Neuronal stem cell (in vitro differentiated cells): ENCODE measurements at regions not wholly inside any gene's neighbourhood (a gene's known extent, or its start where the extent isn't known, plus 50 kb on each side); places are given as distances from the start of the nearest gene placed in this dataset.

Source experiments
- DNase-seq: peaks from one replicate; pipeline ENCODE4 v3.0.0-alpha.2; 2013; ENCODE audit warnings: low spot score
- H2AFZ ChIP-seq: one replicate; pipeline ENCODE4 v1.6.1; 2013; ENCODE audit warnings: mild to moderate bottlenecking, low read length, inconsistent platforms
- H2AK5ac ChIP-seq: 2 replicates; pipeline ENCODE4 v1.6.1; 2013; ENCODE audit warnings: low read depth, mild to moderate bottlenecking, inconsistent platforms, low read length, moderate library complexity, mixed read lengths
- H2BK120ac ChIP-seq: 2 replicates; pipeline ENCODE4 v1.6.1; 2013; ENCODE audit warnings: low read depth, mild to moderate bottlenecking, inconsistent platforms, low read length, moderate library complexity, mixed read lengths
- H2BK12ac ChIP-seq: one replicate; pipeline ENCODE4 v1.6.1; 2013; ENCODE audit warnings: low read length, inconsistent platforms
- H2BK15ac ChIP-seq: 2 replicates; pipeline ENCODE4 v1.6.1; 2013; ENCODE audit warnings: mild to moderate bottlenecking, low read length, inconsistent platforms, mixed read lengths
- H2BK5ac ChIP-seq: one replicate; pipeline ENCODE4 v1.6.1; 2013; ENCODE audit warnings: inconsistent platforms, mild to moderate bottlenecking, low read length, moderate library complexity
- H3K14ac ChIP-seq: one replicate; pipeline ENCODE4 v1.6.1; 2013; ENCODE audit warnings: low read length, inconsistent platforms
- H3K18ac ChIP-seq: 2 replicates; pipeline ENCODE4 v1.6.1; 2013; ENCODE audit warnings: low read length, inconsistent platforms
- H3K23ac ChIP-seq: 2 replicates; pipeline ENCODE4 v1.6.1; 2013; ENCODE audit warnings: low read depth, mild to moderate bottlenecking, mixed read lengths, low read length, inconsistent platforms; ENCODE audit not compliant: poor library complexity
- H3K27ac ChIP-seq: replicated peaks from 3 replicates; pipeline ENCODE4 v1.5.1; 2013; ENCODE audit warnings: low read length, inconsistent platforms
- H3K27me3 ChIP-seq, 3 experiments: 2 replicates each; pipeline ENCODE4 v1.6.1; 2013; ENCODE audit warnings: low read length in 3 of 3, mild to moderate bottlenecking in 2 of 3, inconsistent platforms in 1 of 3, low read depth in 1 of 3, mixed read lengths in 1 of 3, moderate library complexity in 1 of 3; ENCODE audit not compliant: control insufficient read depth in 3 of 3, insufficient read depth in 3 of 3
- H3K36me3 ChIP-seq, 2 donors: replicated peaks in 1 of 2; 2 replicates each; pipeline ENCODE4 v1.6.1; 2013; ENCODE audit warnings: low read length in 2 of 2; ENCODE audit not compliant: control insufficient read depth in 2 of 2, insufficient read depth in 2 of 2
- H3K4ac ChIP-seq: 2 replicates; pipeline ENCODE4 v1.6.1; 2013; ENCODE audit warnings: inconsistent platforms, mild to moderate bottlenecking, low read length, moderate library complexity
- H3K4me1 ChIP-seq, 2 donors: 1 replicate in 1 of 2; 2 replicates in 1 of 2; pipeline ENCODE4 v1.6.1; 2013; ENCODE audit warnings: low read length in 2 of 2, low read depth in 1 of 2; ENCODE audit not compliant: control insufficient read depth in 2 of 2, insufficient read depth in 1 of 2
- H3K4me2 ChIP-seq: one replicate; pipeline ENCODE4 v1.6.1; 2013; ENCODE audit warnings: mild to moderate bottlenecking, low read length, inconsistent platforms; ENCODE audit not compliant: insufficient read depth, poor library complexity, severe bottlenecking
- H3K4me3 ChIP-seq, 2 donors: 2 replicates each; pipeline ENCODE4 v1.5.1; 2013; ENCODE audit warnings: low read length in 2 of 2, mild to moderate bottlenecking in 2 of 2, inconsistent platforms in 1 of 2, moderate library complexity in 1 of 2
- H3K79me1 ChIP-seq: one replicate; pipeline ENCODE4 v1.6.1; 2013; ENCODE audit warnings: low read depth, mild to moderate bottlenecking, inconsistent platforms, low read length, moderate library complexity
- H3K9ac ChIP-seq: one replicate; pipeline ENCODE4 v1.6.1; 2013; ENCODE audit warnings: mild to moderate bottlenecking, low read depth, low read length, inconsistent platforms; ENCODE audit not compliant: poor library complexity
- H3K9me3 ChIP-seq, 2 donors: replicated peaks in 1 of 2; 2 replicates each; pipeline versions ENCODE3 to v1.6.1; 2013; ENCODE audit warnings: low read length in 2 of 2, mild to moderate bottlenecking in 2 of 2, inconsistent platforms in 1 of 2, low read depth in 1 of 2, mixed read lengths in 1 of 2, moderate library complexity in 1 of 2; ENCODE audit not compliant: control insufficient read depth in 2 of 2, insufficient read depth in 1 of 2
- H4K8ac ChIP-seq: one replicate; pipeline ENCODE4 v1.6.1; 2013; ENCODE audit warnings: low read depth, mild to moderate bottlenecking, inconsistent platforms, low read length, moderate library complexity
- H4K91ac ChIP-seq: one replicate; pipeline ENCODE4 v1.6.1; 2013; ENCODE audit warnings: low read length, low read depth, mild to moderate bottlenecking, inconsistent platforms; ENCODE audit not compliant: poor library complexity
- WGBS, 2 donors: extraction: QIAGEN DNeasy Blood & Tissue Kit; methylation state at CpG; one replicate each; pipeline ENCODE4 v1.1.7; 2013; ENCODE audit warnings: missing lambda C conversion rate in 2 of 2, mixed read lengths in 1 of 2; ENCODE audit not compliant: insufficient read length in 2 of 2, insufficient replicate concordance in 1 of 2; ENCODE audit errors: extremely low coverage in 2 of 2; 5-methylcytosine and 5-hydroxymethylcytosine counted together

DNA sequence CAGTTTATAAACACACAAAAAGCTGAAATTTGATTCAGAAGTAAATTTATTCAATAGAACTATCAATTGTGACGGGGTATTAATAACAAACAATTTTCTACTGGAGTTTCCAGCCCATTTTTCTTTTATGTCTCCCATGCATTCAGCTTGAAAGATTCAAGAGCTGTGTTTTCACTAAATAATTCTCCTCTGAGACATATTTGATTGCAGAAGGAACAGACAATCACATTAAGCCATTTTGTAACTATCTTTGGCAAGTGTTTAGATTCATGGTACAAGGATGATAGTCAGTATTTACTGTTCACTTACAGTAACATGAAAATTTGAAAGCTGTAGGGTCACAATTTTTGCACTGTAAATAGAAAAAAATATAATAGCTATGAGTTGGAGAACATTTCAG is 198.4 kb upstream of the TACR3 start:
- H3K9me3 ChIP-seq = no peaks in the 10 kb centered on the region
- H4K91ac ChIP-seq = no peak overlapping the region
- H2BK5ac ChIP-seq = no peak overlapping the region
- no peak overlapping the region for H2AFZ ChIP-seq
- no peaks in the 10 kb centered on the region for H3K79me1 ChIP-seq
- no CpG with 5 or more reads among the region's 1 CpG for WGBS, 2 donors
- H2BK12ac ChIP-seq = no peak overlapping the region
- no peak overlapping the region for H4K8ac ChIP-seq
- H2BK120ac ChIP-seq = no peak overlapping the region
- H3K4me3 ChIP-seq = no peak overlapping the region
- H3K14ac ChIP-seq = no peak overlapping the region
- H3K27me3 ChIP-seq = no peaks in the 10 kb centered on the region
- no peak for DNase-seq
- no peak overlapping the region for H3K18ac ChIP-seq
- H3K36me3 ChIP-seq = no peaks in the 10 kb centered on the region
- H3K4ac ChIP-seq = no peak overlapping the region
- H2AK5ac ChIP-seq = no peak overlapping the region
- H3K4me1 ChIP-seq = peaks cover 0 to 4% of the 10 kb centered on the region in 2 donors
- H2BK15ac ChIP-seq = no peak overlapping the region
- H3K4me2 ChIP-seq = no peak overlapping the region
- no peak overlapping the region for H3K23ac ChIP-seq
- no peak overlapping the region for H3K27ac ChIP-seq
- no peak overlapping the region for H3K9ac ChIP-seq

DNA sequence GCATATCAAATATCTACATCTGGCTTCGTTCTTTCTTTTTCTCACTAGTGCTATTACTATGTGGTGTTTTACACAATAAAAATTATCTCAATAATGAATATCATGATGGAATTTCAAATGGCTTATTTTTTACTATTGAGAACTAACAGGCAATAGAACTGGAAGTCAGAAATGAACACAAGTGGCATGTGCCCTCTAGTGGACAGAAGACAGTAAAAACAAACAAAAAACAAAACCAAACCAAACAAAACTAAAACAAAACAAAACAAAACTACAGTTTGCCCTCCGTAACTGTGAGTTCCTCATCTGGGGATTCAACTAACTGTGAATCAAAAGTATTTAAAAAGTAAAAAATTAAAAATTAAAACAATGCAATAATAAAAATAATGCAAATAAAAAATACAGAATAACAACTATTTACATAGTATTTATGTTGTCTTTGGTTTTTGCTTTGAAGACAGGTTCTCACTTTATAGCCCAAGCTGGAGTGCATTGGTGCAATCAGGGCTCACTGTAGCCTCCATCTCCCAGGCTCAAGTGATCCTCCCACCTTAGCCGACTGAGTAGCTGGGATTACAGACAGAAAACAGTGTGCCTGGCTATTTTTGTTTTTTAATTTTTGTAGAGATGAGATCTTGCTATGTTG is 195.6 kb upstream of the TACR3 start:
- no peak for DNase-seq
- Histone ChIP-seq H3K9me3 (no peaks in the 10 kb centered on the region), H4K91ac (no peak overlapping the region), H2BK15ac (no peak overlapping the region), H3K4ac (no peak overlapping the region), H2BK5ac (no peak overlapping the region), H3K79me1 (no peaks in the 10 kb centered on the region), H3K23ac (no peak overlapping the region), H3K36me3 (no peaks in the 10 kb centered on the region), H2AFZ (no peak overlapping the region), H2BK120ac (no peak overlapping the region), H3K9ac (no peak overlapping the region), H3K18ac (no peak overlapping the region), H3K27me3 (no peaks in the 10 kb centered on the region), H2AK5ac (no peak overlapping the region), H4K8ac (no peak overlapping the region), H3K27ac (no peak overlapping the region), H3K4me2 (no peak overlapping the region), H2BK12ac (no peak overlapping the region), H3K14ac (no peak overlapping the region), H3K4me3 (no peak overlapping the region), H3K4me1 (peaks cover 0 to 4% of the 10 kb centered on the region in 2 donors)
- WGBS, 2 donors = 100% methylated on average over 1 of the region's 3 CpGs; no CpG with 5 or more reads in 1 of the 2 donors

DNA sequence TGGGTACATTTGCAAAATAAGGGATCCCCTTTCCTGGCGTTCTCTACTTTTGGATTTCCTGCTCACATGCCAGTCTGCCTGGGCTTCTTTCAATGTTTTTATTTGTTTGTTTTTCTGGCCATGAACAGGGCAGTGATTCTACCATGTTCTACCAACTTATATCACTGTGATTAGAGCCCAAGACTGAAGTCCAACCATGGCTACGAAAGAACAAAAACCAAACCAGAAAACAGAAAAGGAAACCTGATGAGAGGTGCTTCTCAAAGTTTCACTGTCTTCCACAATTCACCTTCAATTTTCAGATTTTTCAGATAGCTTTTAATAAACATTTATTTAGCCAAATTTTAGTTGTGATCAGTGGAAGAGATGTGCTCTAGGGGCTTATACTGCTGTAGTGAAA is 187.6 kb upstream of the TACR3 start:
- no peak overlapping the region for H2AK5ac ChIP-seq
- no peak overlapping the region for H2BK5ac ChIP-seq
- DNase-seq = no peak
- H3K14ac ChIP-seq = no peak overlapping the region
- no peak overlapping the region for H3K18ac ChIP-seq
- no peaks in the 10 kb centered on the region for H3K4me1 ChIP-seq
- no peak overlapping the region for H2AFZ ChIP-seq
- no peak overlapping the region for H4K91ac ChIP-seq
- H3K27ac ChIP-seq = no peak overlapping the region
- H3K4me3 ChIP-seq = no peak overlapping the region
- no peak overlapping the region for H4K8ac ChIP-seq
- no peak overlapping the region for H2BK15ac ChIP-seq
- no peaks in the 10 kb centered on the region for H3K9me3 ChIP-seq
- H3K9ac ChIP-seq = no peak overlapping the region
- no peaks in the 10 kb centered on the region for H3K79me1 ChIP-seq
- no peak overlapping the region for H3K4me2 ChIP-seq
- no CpG with 5 or more reads among the region's 2 CpGs for WGBS, 2 donors
- no peak overlapping the region for H2BK120ac ChIP-seq
- H3K36me3 ChIP-seq = no peaks in the 10 kb centered on the region
- H2BK12ac ChIP-seq = no peak overlapping the region
- H3K23ac ChIP-seq = no peak overlapping the region
- H3K27me3 ChIP-seq = no peaks in the 10 kb centered on the region
- H3K4ac ChIP-seq = no peak overlapping the region

DNA sequence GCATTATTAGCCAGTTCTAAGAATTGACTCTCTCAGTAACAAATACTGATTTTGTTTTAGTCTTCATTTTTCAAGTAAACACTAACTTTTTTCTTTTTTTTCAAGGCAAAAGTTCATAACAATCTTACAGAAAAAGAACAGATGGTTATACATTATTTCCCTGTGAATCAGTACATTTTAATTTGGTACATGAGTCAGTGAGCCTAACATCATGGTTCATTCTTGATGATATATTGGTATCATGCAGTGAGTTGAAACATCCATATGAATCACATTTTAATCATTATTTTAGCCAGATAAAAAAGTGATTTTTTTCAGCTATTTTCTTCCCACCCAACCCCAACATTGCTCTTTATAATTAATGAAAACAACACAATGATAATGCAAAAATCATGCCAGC is 184.3 kb upstream of the TACR3 start:
- H3K18ac ChIP-seq = no peak overlapping the region
- no peaks in the 10 kb centered on the region for H3K36me3 ChIP-seq
- no peak overlapping the region for H2AK5ac ChIP-seq
- no peaks in the 10 kb centered on the region for H3K27me3 ChIP-seq
- DNase-seq = no peak
- no peak overlapping the region for H2BK12ac ChIP-seq
- no peak overlapping the region for H3K4me3 ChIP-seq
- no peak overlapping the region for H3K4ac ChIP-seq
- H3K27ac ChIP-seq = no peak overlapping the region
- no peak overlapping the region for H3K4me2 ChIP-seq
- H3K4me1 ChIP-seq = no peaks in the 10 kb centered on the region
- no peak overlapping the region for H4K91ac ChIP-seq
- no peak overlapping the region for H2AFZ ChIP-seq
- H4K8ac ChIP-seq = no peak overlapping the region
- H3K23ac ChIP-seq = no peak overlapping the region
- H3K14ac ChIP-seq = no peak overlapping the region
- H2BK15ac ChIP-seq = no peak overlapping the region
- no peak overlapping the region for H3K9ac ChIP-seq
- H2BK5ac ChIP-seq = no peak overlapping the region
- no peak overlapping the region for H2BK120ac ChIP-seq
- H3K9me3 ChIP-seq = no peaks in the 10 kb centered on the region
- no peaks in the 10 kb centered on the region for H3K79me1 ChIP-seq
